Tibial nerve (tissue), 4 donors: ENCODE measurements at regions not wholly inside any gene's neighbourhood (a gene's known extent, or its start where the extent isn't known, plus 50 kb on each side); places are given as distances from the start of the nearest gene placed in this dataset.

Experiments used
- DNase-seq, 2 donors: peaks; one replicate each; pipeline ENCODE4 v3.0.0-alpha.2; 2019; ENCODE audit warnings: low spot score in 2 of 2
- H3K27ac ChIP-seq, 4 donors: fragments of 200-600 bp; sonication (generic) in 3 of 4; one replicate each; pipeline ENCODE4 v1.5.1; 2017 to 2019; ENCODE audit warnings: mild to moderate bottlenecking in 1 of 4
- H3K27me3 ChIP-seq, 2 donors: fragments of 200-600 bp; sonication (generic) in 1 of 2; one replicate each; pipeline versions ENCODE4 v1.5.1 to v1.6.0; 2017 to 2019
- H3K36me3 ChIP-seq, 3 donors: fragments of 200-600 bp; sonication (generic); one replicate each; pipeline ENCODE4 v1.5.1; 2018 to 2019
- H3K4me1 ChIP-seq, 4 donors: fragments of 200-600 bp; sonication (generic) in 3 of 4; one replicate each; pipeline ENCODE4 v1.5.1; 2017 to 2019
- H3K4me3 ChIP-seq, 4 donors: fragments of 200-600 bp; sonication (generic) in 3 of 4; one replicate each; pipeline ENCODE4 v1.5.1; 2017 to 2019; ENCODE audit warnings: mild to moderate bottlenecking in 1 of 4, moderate library complexity in 1 of 4
- H3K9me3 ChIP-seq, 4 donors: fragments of 200-600 bp; sonication (generic) in 3 of 4; one replicate each; pipeline ENCODE4 v1.5.1; 2017 to 2019
- EP300 ChIP-seq, 2 donors: sonication (generic); formaldehyde crosslinking; IDR thresholded peaks; one replicate each; pipeline ENCODE4 v1.6.1; 2017; ENCODE audit warnings: antibody characterized with exemption in 2 of 2, mild to moderate bottlenecking in 1 of 2
- POLR2A ChIP-seq, 2 donors: fragments of 450-650 bp; IDR thresholded peaks; one replicate each; pipeline ENCODE4 v1.6.1; 2017; ENCODE audit warnings: antibody characterized with exemption in 2 of 2, mild to moderate bottlenecking in 2 of 2, moderate library complexity in 2 of 2
- WGBS, 2 donors: methylation state at CpG; one replicate each; pipeline ENCODE4 v1.1.5; 2018; 5-methylcytosine and 5-hydroxymethylcytosine counted together
- TF ChIP-seq, protein P1 (sequence below), 5 experiments: fragments of 200-600 bp in 3 of 5; fragments of 450-650 bp in 2 of 5; sonication (generic) in 3 of 5; IDR thresholded peaks; one replicate each; pipeline ENCODE4 v1.5.1; 2016 to 2019; ENCODE audit warnings: antibody characterized with exemption in 5 of 5, mild to moderate bottlenecking in 3 of 5, moderate library complexity in 2 of 5

GRCh38 chr5:138702166-138703077 lies 50.8 kb upstream of the CTNNA1 start:
- no peaks in the 10 kb centered on the region for H3K9me3 ChIP-seq
- H3K27ac ChIP-seq: no peak overlapping the region
- WGBS, 2 donors: 71% methylated on average over 5 of the region's 5 CpGs
- H3K27me3 ChIP-seq: no peaks in the 10 kb centered on the region
- peaks cover 0 to 23% (median 2%) of the 10 kb centered on the region in 4 donors for H3K4me1 ChIP-seq
- H3K4me3 ChIP-seq: no peak overlapping the region
- DNase-seq: no peak
- H3K36me3 ChIP-seq: no peaks in the 10 kb centered on the region
- TF ChIP-seq, protein P1, sequence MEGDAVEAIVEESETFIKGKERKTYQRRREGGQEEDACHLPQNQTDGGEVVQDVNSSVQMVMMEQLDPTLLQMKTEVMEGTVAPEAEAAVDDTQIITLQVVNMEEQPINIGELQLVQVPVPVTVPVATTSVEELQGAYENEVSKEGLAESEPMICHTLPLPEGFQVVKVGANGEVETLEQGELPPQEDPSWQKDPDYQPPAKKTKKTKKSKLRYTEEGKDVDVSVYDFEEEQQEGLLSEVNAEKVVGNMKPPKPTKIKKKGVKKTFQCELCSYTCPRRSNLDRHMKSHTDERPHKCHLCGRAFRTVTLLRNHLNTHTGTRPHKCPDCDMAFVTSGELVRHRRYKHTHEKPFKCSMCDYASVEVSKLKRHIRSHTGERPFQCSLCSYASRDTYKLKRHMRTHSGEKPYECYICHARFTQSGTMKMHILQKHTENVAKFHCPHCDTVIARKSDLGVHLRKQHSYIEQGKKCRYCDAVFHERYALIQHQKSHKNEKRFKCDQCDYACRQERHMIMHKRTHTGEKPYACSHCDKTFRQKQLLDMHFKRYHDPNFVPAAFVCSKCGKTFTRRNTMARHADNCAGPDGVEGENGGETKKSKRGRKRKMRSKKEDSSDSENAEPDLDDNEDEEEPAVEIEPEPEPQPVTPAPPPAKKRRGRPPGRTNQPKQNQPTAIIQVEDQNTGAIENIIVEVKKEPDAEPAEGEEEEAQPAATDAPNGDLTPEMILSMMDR (IDR thresholded peaks at IDR 0.05): no peak
- TF ChIP-seq POLR2A (IDR thresholded peaks at IDR 0.05) (no peak), EP300 (IDR thresholded peaks at IDR 0.05) (no peak)

- H3K27me3 ChIP-seq: no peaks in the 10 kb centered on the region
- WGBS, 2 donors: 95 to 99% methylated on average over 3 of the region's 3 CpGs
These were observed 51.5 kb upstream of the CTNNA1 start for GRCh38 chr5:138701678-138702077.

DNA sequence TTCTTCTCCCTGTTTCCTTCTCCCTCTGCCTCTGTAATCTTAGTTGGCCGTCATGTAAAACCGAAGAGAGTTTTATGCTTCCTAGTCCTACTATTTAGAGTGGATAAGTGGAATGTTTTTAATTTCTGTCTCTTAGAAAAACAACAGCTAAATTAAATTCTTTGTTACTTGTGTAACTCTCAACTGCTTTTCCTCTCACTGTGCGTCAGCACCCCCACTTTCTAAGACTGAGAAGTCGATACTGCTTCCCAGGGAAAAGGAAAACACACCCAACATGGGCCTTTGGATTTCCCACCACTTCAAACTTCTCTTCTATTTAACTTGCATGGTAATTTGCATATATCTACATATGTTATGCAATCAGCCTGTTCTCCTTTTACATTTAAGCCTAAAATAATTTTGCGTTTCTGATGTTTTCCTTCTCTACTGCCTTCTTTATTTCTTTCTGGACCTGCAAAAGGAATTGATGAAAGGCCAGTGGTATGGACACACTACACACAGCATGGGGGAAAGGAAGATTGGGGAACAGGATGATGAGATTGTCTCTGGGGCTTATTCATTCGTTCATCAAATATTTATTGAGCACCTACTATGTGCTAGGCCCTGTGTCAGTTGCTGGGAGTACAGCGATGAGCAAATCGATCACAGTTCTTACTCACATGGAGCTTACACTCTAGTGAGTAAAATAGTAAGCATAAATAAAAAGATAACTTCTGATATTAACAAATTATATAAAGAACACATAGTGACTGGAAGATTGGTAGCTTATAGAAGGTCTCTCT lies 52.5 kb upstream of the CTNNA1 start:
- no peak overlapping the region for H3K27ac ChIP-seq
- 80 to 81% methylated on average over 8 of the region's 8 CpGs for WGBS, 2 donors
- H3K9me3 ChIP-seq: no peaks in the 10 kb centered on the region
- no peaks in the 10 kb centered on the region for H3K36me3 ChIP-seq
- H3K27me3 ChIP-seq: no peaks in the 10 kb centered on the region
- peaks cover 0 to 13% (median 2%) of the 10 kb centered on the region in 4 donors for H3K4me1 ChIP-seq
- H3K4me3 ChIP-seq: no peak overlapping the region
- TF ChIP-seq, protein P1 (IDR thresholded peaks at IDR 0.05): no peak
- no peak for TF ChIP-seq POLR2A (IDR thresholded peaks at IDR 0.05)
- no peak for TF ChIP-seq EP300 (IDR thresholded peaks at IDR 0.05)
- no peak for DNase-seq

More at GRCh38 chr5:138701678-138702077, 51.5 kb upstream of the CTNNA1 start:
- Histone ChIP-seq H3K36me3 (no peaks in the 10 kb centered on the region), H3K9me3 (no peaks in the 10 kb centered on the region), H3K4me3 (no peak overlapping the region), H3K4me1 (peaks cover 0 to 18% (median 2%) of the 10 kb centered on the region in 4 donors), H3K27ac (no peak overlapping the region)
- no peak for DNase-seq
- TF ChIP-seq, protein P1 (IDR thresholded peaks at IDR 0.05): no peak
- TF ChIP-seq EP300 (IDR thresholded peaks at IDR 0.05) (no peak), POLR2A (IDR thresholded peaks at IDR 0.05) (no peak)

DNA sequence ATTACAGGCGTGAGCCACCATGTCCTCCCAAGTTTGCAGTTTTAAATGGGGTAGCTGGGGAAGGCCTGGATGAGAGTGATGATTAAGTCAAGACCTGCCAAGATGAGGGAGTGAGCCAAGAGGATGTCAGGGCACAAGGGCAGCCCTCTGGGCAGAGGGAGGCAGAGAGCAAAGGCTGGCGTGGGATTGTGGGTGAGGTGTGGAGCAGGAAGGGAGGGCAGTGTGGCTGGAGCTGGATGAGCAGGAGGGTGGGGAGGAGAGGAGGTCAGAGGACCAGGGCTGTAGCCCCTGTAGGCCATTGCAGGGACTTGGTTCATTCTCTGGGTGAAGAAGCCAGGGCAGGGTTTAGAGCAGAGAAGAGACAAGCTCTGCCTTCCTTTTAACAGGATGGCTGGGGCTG lies 53.7 kb upstream of the CTNNA1 start:
- WGBS, 2 donors: 92 to 95% methylated on average over 2 of the region's 2 CpGs
- H3K4me3 ChIP-seq: no peak overlapping the region
- H3K27ac ChIP-seq: no peak overlapping the region
- no peak for TF ChIP-seq EP300 (IDR thresholded peaks at IDR 0.05)
- TF ChIP-seq, protein P1 (IDR thresholded peaks at IDR 0.05): no peak
- no peak for TF ChIP-seq POLR2A (IDR thresholded peaks at IDR 0.05)
- no peak for DNase-seq
- peaks cover 0 to 1% (median 0%) of the 10 kb centered on the region in 4 donors for H3K4me1 ChIP-seq
- H3K36me3 ChIP-seq: no peaks in the 10 kb centered on the region
- no peaks in the 10 kb centered on the region for H3K27me3 ChIP-seq
- H3K9me3 ChIP-seq: no peaks in the 10 kb centered on the region

DNA sequence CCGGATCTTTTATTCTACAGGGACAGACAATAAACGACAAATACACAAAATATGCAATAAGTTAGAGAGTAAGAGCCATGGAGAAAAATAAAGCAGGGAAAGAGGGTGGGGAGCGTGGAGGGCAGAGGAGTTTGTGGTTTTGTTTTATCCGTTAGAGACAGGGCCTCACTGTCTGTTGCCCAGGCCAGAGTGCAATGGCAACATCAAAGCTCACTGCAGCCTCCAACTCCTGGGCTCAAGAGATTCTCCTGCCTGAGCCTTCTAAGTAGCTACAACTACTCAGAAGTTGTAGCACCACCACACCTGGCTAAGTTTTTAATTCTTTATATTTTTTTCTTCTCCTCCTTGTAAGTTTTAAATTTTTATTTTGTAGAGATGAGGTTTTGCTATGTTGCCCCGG lies 54.5 kb upstream of the CTNNA1 start:
- 53 to 59% methylated on average over 5 of the region's 5 CpGs for whole genome bisulfite sequencing, 2 donors
- no peak overlapping the region for H3K27ac ChIP-seq
- TF ChIP-seq EP300 (IDR thresholded peaks at IDR 0.05) (no peak), POLR2A (IDR thresholded peaks at IDR 0.05) (no peak)
- TF ChIP-seq, protein P1 (IDR thresholded peaks at IDR 0.05): no peak
- H3K9me3 ChIP-seq: no peaks in the 10 kb centered on the region
- no peak for DNase-seq
- H3K4me1 ChIP-seq: no peaks in the 10 kb centered on the region
- no peaks in the 10 kb centered on the region for H3K36me3 ChIP-seq
- no peaks in the 10 kb centered on the region for H3K27me3 ChIP-seq
- H3K4me3 ChIP-seq: no peak overlapping the region
